Liver (tissue), 8 donors: ENCODE measurements at regions not wholly inside any gene's neighbourhood (a gene's known extent, or its start where the extent isn't known, plus 50 kb on each side); places are given as distances from the start of the nearest gene placed in this dataset.

Source experiments
- DNase-seq: peaks from one replicate; pipeline ENCODE4 v3.0.0-alpha.2; 2017; ENCODE audit warnings: low spot score
- H3K27ac ChIP-seq, 2 donors: one replicate each; pipeline ENCODE4 v1.7.0; 2013; ENCODE audit warnings: inconsistent platforms in 2 of 2, low read length in 2 of 2, control low read depth in 1 of 2, low read depth in 1 of 2, mild to moderate bottlenecking in 1 of 2
- H3K27me3 ChIP-seq, 4 donors: one replicate each; pipeline versions ENCODE4 v1.6.1 to v1.7.0; 2013; ENCODE audit warnings: low read length in 3 of 4, inconsistent platforms in 1 of 4, mild to moderate bottlenecking in 1 of 4, moderate library complexity in 1 of 4; ENCODE audit not compliant: control insufficient read depth in 4 of 4, insufficient read depth in 4 of 4
- H3K36me3 ChIP-seq, 4 donors: one replicate each; pipeline versions ENCODE4 v1.6.1 to v1.7.0; 2013; ENCODE audit warnings: low read length in 3 of 4, mild to moderate bottlenecking in 3 of 4, low read depth in 1 of 4, moderate library complexity in 1 of 4; ENCODE audit not compliant: control insufficient read depth in 4 of 4, insufficient read depth in 3 of 4
- H3K4me1 ChIP-seq, 4 donors: one replicate each; pipeline versions ENCODE4 v1.6.1 to v1.7.0; 2013; ENCODE audit warnings: low read length in 3 of 4, mild to moderate bottlenecking in 3 of 4, moderate library complexity in 1 of 4; ENCODE audit not compliant: control insufficient read depth in 4 of 4, insufficient read depth in 4 of 4
- H3K4me3 ChIP-seq, 3 donors: one replicate each; pipeline versions ENCODE4 v1.6.1 to v1.7.0; 2013; ENCODE audit warnings: low read length in 3 of 3, control low read depth in 1 of 3, low read depth in 1 of 3, mild to moderate bottlenecking in 1 of 3
- H3K9ac ChIP-seq, 2 donors: one replicate each; pipeline ENCODE4 v1.7.0; 2013; ENCODE audit warnings: low read length in 2 of 2, mild to moderate bottlenecking in 2 of 2, moderate library complexity in 2 of 2, control low read depth in 1 of 2, low read depth in 1 of 2
- H3K9me3 ChIP-seq, 4 donors: one replicate each; pipeline versions ENCODE4 v1.6.1 to v1.7.0; 2013; ENCODE audit warnings: low read length in 3 of 4; ENCODE audit not compliant: control insufficient read depth in 4 of 4
- EGR1 ChIP-seq, 2 donors: IDR thresholded peaks; 2 replicates each; pipeline ENCODE4 v1.6.1; 2016 to 2018; ENCODE audit warnings: antibody characterized with exemption in 2 of 2, low read depth in 2 of 2
- FOXA1 ChIP-seq: IDR thresholded peaks from 2 replicates; pipeline ENCODE4 v1.6.1; 2016; ENCODE audit warnings: antibody characterized with exemption
- FOXA2 ChIP-seq: IDR thresholded peaks from 2 replicates; pipeline ENCODE4 v1.6.1; 2016; ENCODE audit warnings: antibody characterized with exemption
- HNF4A ChIP-seq, 2 donors: conservative IDR thresholded peaks; 2 replicates each; pipeline ENCODE4 v1.6.1; 2016; ENCODE audit warnings: antibody characterized with exemption in 2 of 2, mild to moderate bottlenecking in 2 of 2
- HNF4G ChIP-seq: IDR thresholded peaks from 2 replicates; pipeline ENCODE4 v1.6.1; 2016; ENCODE audit warnings: antibody characterized with exemption
- NR2F2 ChIP-seq: IDR thresholded peaks from 2 replicates; pipeline ENCODE4 v1.6.1; 2016; ENCODE audit warnings: antibody characterized with exemption
- RAD21 ChIP-seq, 2 donors: IDR thresholded peaks; 2 replicates each; pipeline ENCODE4 v1.6.1; 2016; ENCODE audit warnings: antibody characterized with exemption in 2 of 2, mild to moderate bottlenecking in 2 of 2
- RXRA ChIP-seq, 2 donors: IDR thresholded peaks; 2 replicates each; pipeline ENCODE4 v1.6.1; 2017 to 2018; ENCODE audit warnings: antibody characterized with exemption in 2 of 2, mild to moderate bottlenecking in 1 of 2
- SP1 ChIP-seq: IDR thresholded peaks from 2 replicates; pipeline ENCODE4 v1.6.1; 2018; ENCODE audit warnings: antibody characterized with exemption, mild to moderate bottlenecking
- TAF1 ChIP-seq: conservative IDR thresholded peaks from 2 replicates; pipeline ENCODE4 v1.6.1; 2016; ENCODE audit warnings: antibody characterized with exemption, mild to moderate bottlenecking
- WGBS: extraction: QIAGEN DNeasy Blood & Tissue Kit; methylation state at CpG from one replicate; pipeline ENCODE4 v1.1.7; 2013; 5-methylcytosine and 5-hydroxymethylcytosine counted together
- TF ChIP-seq, protein P1 (sequence below): IDR thresholded peaks from 2 replicates; pipeline ENCODE4 v1.6.1; 2016; ENCODE audit warnings: antibody characterized with exemption, mild to moderate bottlenecking
- TF ChIP-seq, protein P2 (sequence below): IDR thresholded peaks from 2 replicates; pipeline ENCODE4 v1.6.1; 2016; ENCODE audit warnings: antibody characterized with exemption
- TF ChIP-seq, protein P3 (sequence below): IDR thresholded peaks from 2 replicates; pipeline ENCODE4 v1.6.1; 2016; ENCODE audit warnings: antibody characterized with exemption
- TF ChIP-seq, protein P4 (sequence below): fragments of 150-350 bp; IDR thresholded peaks from 2 replicates; pipeline ENCODE4 v1.5.1; 2017; ENCODE audit warnings: improper control_type of control experiment, low read depth, low read length; ENCODE audit not compliant: missing input control
- TF ChIP-seq, protein P5 (sequence below): IDR thresholded peaks from 2 replicates; pipeline ENCODE4 v1.6.1; 2016; ENCODE audit warnings: antibody characterized with exemption
- donor health status: healthy.
- donor health status: healthy.
- donor health status: healthy.
- donor health status: healthy.
- donor health status: healthy.

DNA sequence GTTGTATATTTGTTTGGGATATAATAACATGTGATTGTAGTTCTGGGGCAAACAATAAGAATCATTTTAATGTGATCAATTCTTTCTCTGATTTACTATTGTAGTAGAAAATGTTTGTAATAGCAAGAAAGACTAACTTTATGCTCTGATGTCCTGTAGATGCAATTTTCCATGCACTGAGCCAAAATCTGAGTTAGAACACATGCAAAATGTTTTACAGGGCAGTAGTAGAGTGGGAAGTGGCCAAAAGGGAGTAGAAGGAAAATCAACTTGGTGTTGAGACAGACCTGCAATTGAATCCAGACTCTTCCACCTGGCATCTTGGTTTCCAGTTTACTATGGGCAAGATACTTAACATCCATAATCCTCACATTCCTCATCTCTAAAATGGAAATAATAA, 93.5 kb upstream of the BMP5 start (continued):
- TF ChIP-seq, protein P1, sequence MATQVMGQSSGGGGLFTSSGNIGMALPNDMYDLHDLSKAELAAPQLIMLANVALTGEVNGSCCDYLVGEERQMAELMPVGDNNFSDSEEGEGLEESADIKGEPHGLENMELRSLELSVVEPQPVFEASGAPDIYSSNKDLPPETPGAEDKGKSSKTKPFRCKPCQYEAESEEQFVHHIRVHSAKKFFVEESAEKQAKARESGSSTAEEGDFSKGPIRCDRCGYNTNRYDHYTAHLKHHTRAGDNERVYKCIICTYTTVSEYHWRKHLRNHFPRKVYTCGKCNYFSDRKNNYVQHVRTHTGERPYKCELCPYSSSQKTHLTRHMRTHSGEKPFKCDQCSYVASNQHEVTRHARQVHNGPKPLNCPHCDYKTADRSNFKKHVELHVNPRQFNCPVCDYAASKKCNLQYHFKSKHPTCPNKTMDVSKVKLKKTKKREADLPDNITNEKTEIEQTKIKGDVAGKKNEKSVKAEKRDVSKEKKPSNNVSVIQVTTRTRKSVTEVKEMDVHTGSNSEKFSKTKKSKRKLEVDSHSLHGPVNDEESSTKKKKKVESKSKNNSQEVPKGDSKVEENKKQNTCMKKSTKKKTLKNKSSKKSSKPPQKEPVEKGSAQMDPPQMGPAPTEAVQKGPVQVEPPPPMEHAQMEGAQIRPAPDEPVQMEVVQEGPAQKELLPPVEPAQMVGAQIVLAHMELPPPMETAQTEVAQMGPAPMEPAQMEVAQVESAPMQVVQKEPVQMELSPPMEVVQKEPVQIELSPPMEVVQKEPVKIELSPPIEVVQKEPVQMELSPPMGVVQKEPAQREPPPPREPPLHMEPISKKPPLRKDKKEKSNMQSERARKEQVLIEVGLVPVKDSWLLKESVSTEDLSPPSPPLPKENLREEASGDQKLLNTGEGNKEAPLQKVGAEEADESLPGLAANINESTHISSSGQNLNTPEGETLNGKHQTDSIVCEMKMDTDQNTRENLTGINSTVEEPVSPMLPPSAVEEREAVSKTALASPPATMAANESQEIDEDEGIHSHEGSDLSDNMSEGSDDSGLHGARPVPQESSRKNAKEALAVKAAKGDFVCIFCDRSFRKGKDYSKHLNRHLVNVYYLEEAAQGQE = no peak
- TF ChIP-seq, protein P2, sequence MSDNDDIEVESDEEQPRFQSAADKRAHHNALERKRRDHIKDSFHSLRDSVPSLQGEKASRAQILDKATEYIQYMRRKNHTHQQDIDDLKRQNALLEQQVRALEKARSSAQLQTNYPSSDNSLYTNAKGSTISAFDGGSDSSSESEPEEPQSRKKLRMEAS = no peak

DNA sequence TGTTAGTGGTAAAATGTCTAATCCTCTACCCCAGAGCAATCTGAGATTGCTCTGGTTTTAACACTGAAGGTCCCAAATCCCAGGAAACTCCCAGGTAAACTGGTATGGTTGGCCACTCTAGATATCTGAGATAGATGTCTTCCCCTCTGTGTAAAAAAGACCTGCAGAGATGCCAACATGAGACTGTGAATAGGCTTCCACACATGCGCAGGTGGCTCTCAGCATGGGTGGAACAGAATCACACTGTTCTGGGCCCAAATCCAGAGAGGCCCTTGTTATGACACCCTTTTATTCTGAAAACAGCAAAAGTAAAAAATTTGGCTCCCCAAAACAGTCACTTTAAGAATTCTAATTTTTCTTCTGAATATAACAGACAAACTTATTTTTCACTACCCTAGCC, 88.7 kb upstream of the BMP5 start:
- Histone ChIP-seq H3K4me1 (no peaks in the 10 kb centered on the region), H3K27me3 (peaks cover 0 to 4% (median 2%) of the 10 kb centered on the region in 4 donors), H3K9me3 (no peaks in the 10 kb centered on the region), H3K36me3 (no peaks in the 10 kb centered on the region), H3K4me3 (no peak overlapping the region), H3K9ac (no peak overlapping the region), H3K27ac (no peak overlapping the region)
- DNase-seq = no peak
- 77% methylated on average over 1 of the region's 1 CpG for WGBS
- no peak for TF ChIP-seq EGR1 (IDR thresholded peaks at IDR 0.05; ENCODE audit: low read depth in 2 of 2)

DNA sequence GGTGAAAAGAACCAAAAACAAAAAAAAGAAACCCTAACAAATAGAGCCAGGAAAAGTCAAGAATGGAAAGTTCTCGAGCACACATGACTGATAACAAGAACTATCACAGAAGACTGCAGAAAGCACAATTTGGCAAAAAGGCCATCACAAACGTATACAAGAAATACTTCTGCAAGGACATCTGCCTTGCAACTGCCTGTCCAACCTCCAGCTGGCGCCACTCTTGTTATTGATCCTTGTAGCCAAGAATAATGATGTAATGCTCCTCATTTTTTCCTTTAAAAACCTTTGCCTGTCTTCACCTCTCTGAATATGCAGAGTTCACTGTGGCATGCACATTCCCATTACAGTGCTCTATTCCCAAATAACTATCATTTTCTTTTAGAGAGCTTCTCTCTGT, 87.9 kb upstream of the BMP5 start:
- no peak overlapping the region for H3K9ac ChIP-seq
- WGBS = 35% methylated on average over 3 of the region's 3 CpGs
- DNase-seq = no peak
- TF ChIP-seq, protein P3, sequence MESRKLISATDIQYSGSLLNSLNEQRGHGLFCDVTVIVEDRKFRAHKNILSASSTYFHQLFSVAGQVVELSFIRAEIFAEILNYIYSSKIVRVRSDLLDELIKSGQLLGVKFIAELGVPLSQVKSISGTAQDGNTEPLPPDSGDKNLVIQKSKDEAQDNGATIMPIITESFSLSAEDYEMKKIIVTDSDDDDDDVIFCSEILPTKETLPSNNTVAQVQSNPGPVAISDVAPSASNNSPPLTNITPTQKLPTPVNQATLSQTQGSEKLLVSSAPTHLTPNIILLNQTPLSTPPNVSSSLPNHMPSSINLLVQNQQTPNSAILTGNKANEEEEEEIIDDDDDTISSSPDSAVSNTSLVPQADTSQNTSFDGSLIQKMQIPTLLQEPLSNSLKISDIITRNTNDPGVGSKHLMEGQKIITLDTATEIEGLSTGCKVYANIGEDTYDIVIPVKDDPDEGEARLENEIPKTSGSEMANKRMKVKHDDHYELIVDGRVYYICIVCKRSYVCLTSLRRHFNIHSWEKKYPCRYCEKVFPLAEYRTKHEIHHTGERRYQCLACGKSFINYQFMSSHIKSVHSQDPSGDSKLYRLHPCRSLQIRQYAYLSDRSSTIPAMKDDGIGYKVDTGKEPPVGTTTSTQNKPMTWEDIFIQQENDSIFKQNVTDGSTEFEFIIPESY = no peak
- TF ChIP-seq FOXA1 (no peak), FOXA2 (no peak)
- no peaks in the 10 kb centered on the region for H3K4me1 ChIP-seq
- H3K36me3 ChIP-seq = no peaks in the 10 kb centered on the region
- peaks cover 0 to 4% (median 2%) of the 10 kb centered on the region in 4 donors for H3K27me3 ChIP-seq
- no peak overlapping the region for H3K27ac ChIP-seq
- no peak overlapping the region for H3K4me3 ChIP-seq
- H3K9me3 ChIP-seq = no peaks in the 10 kb centered on the region

DNA sequence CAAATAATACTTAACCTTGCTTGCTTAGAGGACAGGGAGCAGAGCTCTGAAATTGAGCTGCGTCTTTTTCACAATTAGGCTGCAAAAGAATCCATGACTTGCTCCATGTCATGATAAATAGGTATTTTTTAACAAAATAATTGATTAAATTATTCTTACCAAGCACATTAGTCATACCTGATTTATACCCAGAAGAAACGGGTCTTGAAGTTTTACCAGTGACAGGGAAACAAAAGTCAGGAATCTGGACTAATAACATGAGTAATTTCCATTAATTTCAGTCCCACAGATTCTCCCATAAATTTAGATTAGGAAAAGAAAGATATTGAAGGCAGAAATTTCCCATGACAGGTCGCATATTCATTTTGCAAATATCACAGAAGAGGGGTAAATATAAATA, 85.0 kb upstream of the BMP5 start:
- no peak for DNase-seq
- Histone ChIP-seq H3K36me3 (no peaks in the 10 kb centered on the region), H3K27ac (no peak overlapping the region), H3K9ac (no peak overlapping the region), H3K27me3 (peaks cover 0 to 2% (median 1%) of the 10 kb centered on the region in 4 donors), H3K4me3 (no peak overlapping the region), H3K9me3 (no peaks in the 10 kb centered on the region), H3K4me1 (no peaks in the 10 kb centered on the region)
- 81% methylated on average over 3 of the region's 3 CpGs for WGBS
- no peak for TF ChIP-seq FOXA1
- TF ChIP-seq, protein P4, sequence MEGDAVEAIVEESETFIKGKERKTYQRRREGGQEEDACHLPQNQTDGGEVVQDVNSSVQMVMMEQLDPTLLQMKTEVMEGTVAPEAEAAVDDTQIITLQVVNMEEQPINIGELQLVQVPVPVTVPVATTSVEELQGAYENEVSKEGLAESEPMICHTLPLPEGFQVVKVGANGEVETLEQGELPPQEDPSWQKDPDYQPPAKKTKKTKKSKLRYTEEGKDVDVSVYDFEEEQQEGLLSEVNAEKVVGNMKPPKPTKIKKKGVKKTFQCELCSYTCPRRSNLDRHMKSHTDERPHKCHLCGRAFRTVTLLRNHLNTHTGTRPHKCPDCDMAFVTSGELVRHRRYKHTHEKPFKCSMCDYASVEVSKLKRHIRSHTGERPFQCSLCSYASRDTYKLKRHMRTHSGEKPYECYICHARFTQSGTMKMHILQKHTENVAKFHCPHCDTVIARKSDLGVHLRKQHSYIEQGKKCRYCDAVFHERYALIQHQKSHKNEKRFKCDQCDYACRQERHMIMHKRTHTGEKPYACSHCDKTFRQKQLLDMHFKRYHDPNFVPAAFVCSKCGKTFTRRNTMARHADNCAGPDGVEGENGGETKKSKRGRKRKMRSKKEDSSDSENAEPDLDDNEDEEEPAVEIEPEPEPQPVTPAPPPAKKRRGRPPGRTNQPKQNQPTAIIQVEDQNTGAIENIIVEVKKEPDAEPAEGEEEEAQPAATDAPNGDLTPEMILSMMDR = no peak
- no peak for TF ChIP-seq RAD21 (IDR thresholded peaks at IDR 0.05)
- no peak for TF ChIP-seq HNF4G
- no peak for TF ChIP-seq SP1
- no peak for TF ChIP-seq EGR1 (IDR thresholded peaks at IDR 0.05; ENCODE audit: low read depth in 2 of 2)
- TF ChIP-seq, protein P2 = no peak
- no peak for TF ChIP-seq RXRA (IDR thresholded peaks at IDR 0.05)
- no peak for TF ChIP-seq NR2F2
- TF ChIP-seq, protein P5, sequence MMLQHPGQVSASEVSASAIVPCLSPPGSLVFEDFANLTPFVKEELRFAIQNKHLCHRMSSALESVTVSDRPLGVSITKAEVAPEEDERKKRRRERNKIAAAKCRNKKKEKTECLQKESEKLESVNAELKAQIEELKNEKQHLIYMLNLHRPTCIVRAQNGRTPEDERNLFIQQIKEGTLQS = no peak
- TF ChIP-seq, protein P1 = no peak
- no peak for TF ChIP-seq HNF4A (conservative IDR thresholded peaks at IDR 0.05)
- TF ChIP-seq TAF1 = no peak
